Ovary (tissue), 7 donors: ENCODE measurements at regions not wholly inside any gene's neighbourhood (a gene's known extent, or its start where the extent isn't known, plus 50 kb on each side); places are given as distances from the start of the nearest gene placed in this dataset.

Source experiments
- DNase-seq, 5 donors: peaks; one replicate each; pipeline ENCODE4 v3.0.0-alpha.2; 2019 to 2020
- H3K27ac ChIP-seq, 2 donors: fragments of 200-600 bp; one replicate each; pipeline versions ENCODE4 v1.5.1 to v1.8.0; 2019 to 2022
- H3K27me3 ChIP-seq: fragments of 200-600 bp; one replicate; pipeline ENCODE4 v1.8.0; 2022
- H3K36me3 ChIP-seq: fragments of 200-600 bp; sonication (generic); one replicate; pipeline ENCODE4 v1.5.1; 2019
- H3K4me1 ChIP-seq: one replicate; pipeline ENCODE4 v1.8.1; 2013; ENCODE audit warnings: mild to moderate bottlenecking, moderate library complexity; ENCODE audit not compliant: insufficient read depth
- H3K4me3 ChIP-seq: fragments of 200-600 bp; sonication (generic); one replicate; pipeline ENCODE4 v1.5.1; 2017
- H3K9me3 ChIP-seq, 2 donors: fragments of 200-600 bp in 1 of 2; sonication (generic) in 1 of 2; one replicate each; pipeline versions ENCODE4 v1.5.1 to v1.8.1; 2013 to 2019; ENCODE audit warnings: mild to moderate bottlenecking in 1 of 2, moderate library complexity in 1 of 2
- CTCF ChIP-seq, 3 donors: fragments of 450-650 bp in 2 of 3; fragments of 200-600 bp in 1 of 3; IDR thresholded peaks; one replicate each; pipeline versions ENCODE4 v1.5.1 to v1.8.0; 2016 to 2022; ENCODE audit warnings: antibody characterized with exemption in 3 of 3, mild to moderate bottlenecking in 1 of 3
- EP300 ChIP-seq: sonication (generic); formaldehyde crosslinking; IDR thresholded peaks from one replicate; pipeline ENCODE4 v1.6.1; 2017; ENCODE audit warnings: antibody characterized with exemption
- POLR2A ChIP-seq: fragments of 450-650 bp; IDR thresholded peaks from one replicate; pipeline ENCODE4 v1.6.1; 2017; ENCODE audit warnings: antibody characterized with exemption, mild to moderate bottlenecking, moderate library complexity
- WGBS, 3 donors: extraction: QIAGEN DNeasy Blood & Tissue Kit in 1 of 3; methylation state at CpG; one replicate each; pipeline versions ENCODE4 v1.1.5 to v1.1.7; 2013 to 2017; 5-methylcytosine and 5-hydroxymethylcytosine counted together
- intact Hi-C, 4 donors: fragments of 100-400 bp; cut with DNase I; formaldehyde crosslinking; loops; one replicate each; pipeline versions ENCODE4 v1.11.0 to v1.15.1; 2022 to 2023
- donor health status: DM: no; HTN: no; CAD: no; lungs with moderate emphysema.
- donor health status: DM: no; HTN: no; CAD: no.
- donor health status: Bipolar disorder and iron deficiency.
- donor health status: DM: no; HTN: no; CAD: no.
- donor health status: DM: yes; HTN: yes; CAD: no.

DNA sequence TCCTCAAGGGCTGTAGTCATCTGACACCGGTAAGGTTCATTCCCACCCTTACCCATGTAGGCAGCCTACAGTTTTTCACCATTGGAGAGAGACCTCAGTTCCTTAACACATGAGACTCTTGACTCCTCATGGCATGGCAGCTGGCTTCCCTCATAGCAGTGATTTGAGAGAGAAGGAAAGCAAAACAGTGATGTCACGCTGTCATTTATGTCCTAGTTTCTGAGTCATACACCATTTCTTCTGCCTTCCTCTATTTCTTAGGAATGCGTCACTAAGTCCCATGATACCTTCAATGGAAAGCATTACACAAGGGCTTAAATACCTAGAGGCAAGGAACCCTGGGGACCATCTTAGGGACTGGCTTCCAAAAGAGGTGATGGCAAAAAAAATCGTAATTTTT, 226.1 kb downstream of the SPCS3 start:
- peaks cover 5% of the 10 kb centered on the region for H3K4me1 ChIP-seq
- DNase-seq, result no peak
- H3K36me3 ChIP-seq, result no peaks in the 10 kb centered on the region
- no peak for TF ChIP-seq POLR2A
- no peak for TF ChIP-seq CTCF (IDR thresholded peaks at IDR 0.05)
- TF ChIP-seq EP300, result no peak
- intact Hi-C loops, result no loop called here
- no peaks in the 10 kb centered on the region for H3K9me3 ChIP-seq
- no peak overlapping the region for H3K4me3 ChIP-seq
- no peak overlapping the region for H3K27ac ChIP-seq
- WGBS, 3 donors, result 73 to 86% (median 78%) methylated on average over 4 of the region's 4 CpGs
- H3K27me3 ChIP-seq, result no peaks in the 10 kb centered on the region

DNA sequence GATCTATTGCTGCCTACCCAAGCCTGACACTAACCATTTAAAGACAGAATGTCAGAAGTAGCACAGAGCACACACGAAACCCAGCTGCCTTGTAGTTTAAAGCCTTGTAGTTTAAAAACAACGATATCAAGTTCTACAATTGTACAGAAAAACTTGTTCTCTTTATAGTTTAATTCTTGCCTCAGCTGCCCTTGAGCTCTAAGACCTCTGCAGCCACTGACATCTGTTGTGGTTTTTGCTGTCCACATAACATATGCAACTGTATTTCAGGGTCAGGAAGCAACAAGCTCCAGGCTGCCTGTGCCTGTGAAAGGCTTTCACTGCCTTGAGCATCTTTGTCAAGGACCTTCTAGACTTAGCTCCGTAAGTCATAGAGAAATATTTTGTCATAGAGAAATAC, 227.2 kb downstream of the SPCS3 start:
- no peaks in the 10 kb centered on the region for H3K9me3 ChIP-seq
- H3K27me3 ChIP-seq, result no peaks in the 10 kb centered on the region
- H3K4me1 ChIP-seq, result peaks cover 5% of the 10 kb centered on the region
- H3K27ac ChIP-seq, result no peak overlapping the region
- intact Hi-C loops, result no loop called here
- no peaks in the 10 kb centered on the region for H3K36me3 ChIP-seq
- TF ChIP-seq POLR2A, result no peak
- no peak for TF ChIP-seq EP300
- TF ChIP-seq CTCF (IDR thresholded peaks at IDR 0.05), result no peak
- 9 to 22% (median 15%) methylated on average over 3 of the region's 3 CpGs for WGBS, 3 donors
- DNase-seq, result peak in 1 of 5 donors; percentile 24
- H3K4me3 ChIP-seq, result no peak overlapping the region

GRCh38 chr4:176548571-176548970, 228.8 kb downstream of the SPCS3 start:
- Histone ChIP-seq H3K4me3 (no peak overlapping the region), H3K4me1 (peaks cover 5% of the 10 kb centered on the region), H3K27ac (no peak overlapping the region), H3K36me3 (no peaks in the 10 kb centered on the region), H3K27me3 (no peaks in the 10 kb centered on the region), H3K9me3 (no peaks in the 10 kb centered on the region)
- intact Hi-C loops, result no loop called here
- WGBS, 3 donors, result 81 to 88% (median 86%) methylated on average over 4 of the region's 4 CpGs
- TF ChIP-seq POLR2A, result no peak
- no peak for TF ChIP-seq CTCF (IDR thresholded peaks at IDR 0.05)
- TF ChIP-seq EP300, result no peak
- no peak for DNase-seq

- TF ChIP-seq EP300 (no peak), POLR2A (no peak), CTCF (IDR thresholded peaks at IDR 0.05) (no peak)
- no peak for DNase-seq
- H3K4me3 ChIP-seq, result no peak overlapping the region
- WGBS, 3 donors, result 60 to 70% (median 70%) methylated on average over 4 of the region's 4 CpGs
- H3K27ac ChIP-seq, result no peak overlapping the region
- peaks cover 5% of the 10 kb centered on the region for H3K4me1 ChIP-seq
- intact Hi-C loops, result no loop called here
- H3K9me3 ChIP-seq, result no peaks in the 10 kb centered on the region
- no peaks in the 10 kb centered on the region for H3K36me3 ChIP-seq
- H3K27me3 ChIP-seq, result no peaks in the 10 kb centered on the region
These were observed 229.5 kb downstream of the SPCS3 start for GRCh38 chr4:176549161-176549865.
